ENCODE measurements at regions not wholly inside any gene's neighbourhood (a gene's known extent, or its start where the extent isn't known, plus 50 kb on each side); places are given as distances from the start of the nearest gene placed in this dataset.

- no peak for DNase-seq
Measured at GRCh38 chr20:4559106-4559505, 127.2 kb upstream of the PRNP start.

GRCh38 chr20:4556781-4557180, 129.5 kb upstream of the PRNP start:
- DNase-seq: no peak

- DNase-seq: no peak
Measured at GRCh38 chr20:4555188-4555890, 130.9 kb upstream of the PRNP start.

GRCh38 chr20:4554346-4554745, 131.9 kb upstream of the PRNP start:
- DNase-seq: no peak

GRCh38 chr20:4552075-4552640, 134.1 kb upstream of the PRNP start:
- no peak for DNase-seq

GRCh38 chr20:4550740-4551139, 135.5 kb upstream of the PRNP start:
- no peak for DNase-seq

- no peak for DNase-seq
Measured at GRCh38 chr20:4549711-4550259, 136.5 kb upstream of the PRNP start.

- no peak for DNase-seq
Measured at GRCh38 chr20:4548552-4548951, 137.7 kb upstream of the PRNP start.

- DNase-seq: no peak
Measured at GRCh38 chr20:4546786-4547185, 139.5 kb upstream of the PRNP start.

GRCh38 chr20:4546342-4546741, 139.9 kb upstream of the PRNP start:
- no peak for DNase-seq

- no peak for DNase-seq
Measured at GRCh38 chr20:4545526-4545925, 140.7 kb upstream of the PRNP start.

GRCh38 chr20:4544765-4545164, 141.5 kb upstream of the PRNP start:
- no peak for DNase-seq

- DNase-seq: no peak
Measured at GRCh38 chr20:4542270-4542669, 144.0 kb upstream of the PRNP start.

GRCh38 chr20:4534315-4534714, 151.9 kb upstream of the PRNP start:
- DNase-seq: no peak

- no peak for DNase-seq
Measured at GRCh38 chr20:4533368-4534133, 152.7 kb upstream of the PRNP start.

GRCh38 chr20:4532772-4533171, 153.5 kb upstream of the PRNP start:
- DNase-seq: no peak

- no peak for DNase-seq
Measured at GRCh38 chr20:4524792-4525191, 161.5 kb upstream of the PRNP start.

GRCh38 chr20:4524307-4524706, 161.9 kb upstream of the PRNP start:
- DNase-seq: no peak

GRCh38 chr20:4522310-4522709, 163.9 kb upstream of the PRNP start:
- DNase-seq: no peak

GRCh38 chr20:4521170-4521968, 164.9 kb upstream of the PRNP start:
- DNase-seq: no peak

- no peak for DNase-seq
Measured at GRCh38 chr20:4519534-4519933, 166.7 kb upstream of the PRNP start.

- no peak for DNase-seq
Measured at GRCh38 chr20:4516876-4517275, 169.4 kb upstream of the PRNP start.
